GM18517 (cell line): ENCODE measurements at regions not wholly inside any gene's neighbourhood (a gene's known extent, or its start where the extent isn't known, plus 50 kb on each side); places are given as distances from the start of the nearest gene placed in this dataset.
"Not testable (repeated sequence)": the region's sequence is repeated elsewhere in the genome, so short reads cannot be mapped to it uniquely, and the experiment has no call there.

Source experiments
- ATAC-seq: cut with Tn5 transposase; IDR thresholded peaks from one replicate; pipeline ENCODE4 v1.9.1; 2021; ENCODE audit warnings: mild to moderate bottlenecking, moderate library complexity; ENCODE audit not compliant: unreplicated experiment

- no peak for ATAC-seq
Measured at GRCh38 chr2:241956521-241957110, 87.1 kb downstream of the RTP5 start.

GRCh38 chr2:241957276-241957675, 87.7 kb downstream of the RTP5 start:
- no peak for ATAC-seq

GRCh38 chr2:241958818-241959545, 89.5 kb downstream of the RTP5 start:
- no peak for ATAC-seq

GRCh38 chr2:241959751-241960269, 90.3 kb downstream of the RTP5 start:
- no peak for ATAC-seq

- no peak for ATAC-seq
Measured at GRCh38 chr2:241961454-241961853, 91.9 kb downstream of the RTP5 start.

GRCh38 chr2:241964133-241964532, 94.6 kb downstream of the RTP5 start:
- no peak for ATAC-seq

- ATAC-seq: peak; percentile 82
Measured at GRCh38 chr2:241965931-241966412, 96.4 kb downstream of the RTP5 start.

GRCh38 chr2:241966647-241967466, 97.3 kb downstream of the RTP5 start:
- ATAC-seq: no peak

GRCh38 chr2:241967467-241968144, 98.1 kb downstream of the RTP5 start:
- ATAC-seq: no peak

- ATAC-seq: no peak
Measured at GRCh38 chr2:241968417-241968816, 98.9 kb downstream of the RTP5 start.

GRCh38 chr2:241969182-241969581, 99.7 kb downstream of the RTP5 start:
- not testable (repeated sequence) for ATAC-seq

- no peak for ATAC-seq
Measured at GRCh38 chr2:241970716-241971115, 101.2 kb downstream of the RTP5 start.

GRCh38 chr2:241974096-241974495, 104.6 kb downstream of the RTP5 start:
- ATAC-seq: no peak

GRCh38 chr2:241974851-241975592, 105.5 kb downstream of the RTP5 start:
- no peak for ATAC-seq

- ATAC-seq: no peak
Measured at GRCh38 chr2:241975593-241976284, 106.2 kb downstream of the RTP5 start.

GRCh38 chr2:241976296-241976695, 106.8 kb downstream of the RTP5 start:
- ATAC-seq: no peak

- no peak for ATAC-seq
Measured at GRCh38 chr2:241977557-241978300, 108.2 kb downstream of the RTP5 start.

- ATAC-seq: no peak
Measured at GRCh38 chr2:241978670-241979069, 109.1 kb downstream of the RTP5 start.

- no peak for ATAC-seq
Measured at GRCh38 chr2:241980193-241980592, 110.7 kb downstream of the RTP5 start.
